ENCODE measurements at regions not wholly inside any gene's neighbourhood (a gene's known extent, or its start where the extent isn't known, plus 50 kb on each side); places are given as distances from the start of the nearest gene placed in this dataset.

DNA sequence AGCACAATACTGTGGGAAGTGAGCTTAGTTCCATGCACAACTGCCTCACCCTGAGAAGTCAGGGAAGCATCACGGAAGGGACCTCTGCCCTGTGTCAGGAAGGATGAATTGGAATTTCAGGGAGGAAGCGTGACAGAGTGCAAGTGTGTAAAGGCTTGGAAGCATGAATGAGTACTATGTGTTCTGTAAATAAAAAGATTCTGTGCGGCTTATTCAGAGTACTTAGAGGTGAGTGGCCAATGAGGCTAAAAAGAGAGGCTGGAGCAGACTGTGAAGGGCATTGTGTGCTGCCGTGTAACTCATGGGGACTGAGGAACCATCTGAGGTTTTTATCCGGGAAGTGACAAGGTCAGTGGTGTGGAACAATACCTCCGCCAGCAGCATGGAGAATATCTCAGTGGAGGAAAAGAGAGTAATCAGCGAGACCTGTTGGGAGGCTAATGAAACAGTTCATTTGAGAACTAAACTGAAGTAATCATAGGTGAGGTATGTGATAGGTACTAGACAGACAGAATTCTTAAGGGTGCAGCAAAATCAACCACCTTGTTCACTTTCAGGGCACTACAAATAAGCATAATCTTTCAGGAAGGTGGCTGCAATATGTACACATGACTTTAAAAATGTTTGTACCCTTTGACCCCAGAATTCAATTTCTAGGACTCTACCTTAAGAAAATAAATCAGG is 64.9 kb upstream of the SPRED1 start:
- TF ChIP-seq POLR2A (IDR thresholded peaks at IDR 0.05) (no peak), POLR2AphosphoS5 (IDR thresholded peaks at IDR 0.05) (no peak)
- TF ChIP-seq, protein P1, sequence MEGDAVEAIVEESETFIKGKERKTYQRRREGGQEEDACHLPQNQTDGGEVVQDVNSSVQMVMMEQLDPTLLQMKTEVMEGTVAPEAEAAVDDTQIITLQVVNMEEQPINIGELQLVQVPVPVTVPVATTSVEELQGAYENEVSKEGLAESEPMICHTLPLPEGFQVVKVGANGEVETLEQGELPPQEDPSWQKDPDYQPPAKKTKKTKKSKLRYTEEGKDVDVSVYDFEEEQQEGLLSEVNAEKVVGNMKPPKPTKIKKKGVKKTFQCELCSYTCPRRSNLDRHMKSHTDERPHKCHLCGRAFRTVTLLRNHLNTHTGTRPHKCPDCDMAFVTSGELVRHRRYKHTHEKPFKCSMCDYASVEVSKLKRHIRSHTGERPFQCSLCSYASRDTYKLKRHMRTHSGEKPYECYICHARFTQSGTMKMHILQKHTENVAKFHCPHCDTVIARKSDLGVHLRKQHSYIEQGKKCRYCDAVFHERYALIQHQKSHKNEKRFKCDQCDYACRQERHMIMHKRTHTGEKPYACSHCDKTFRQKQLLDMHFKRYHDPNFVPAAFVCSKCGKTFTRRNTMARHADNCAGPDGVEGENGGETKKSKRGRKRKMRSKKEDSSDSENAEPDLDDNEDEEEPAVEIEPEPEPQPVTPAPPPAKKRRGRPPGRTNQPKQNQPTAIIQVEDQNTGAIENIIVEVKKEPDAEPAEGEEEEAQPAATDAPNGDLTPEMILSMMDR (IDR thresholded peaks at IDR 0.05 in 8 of 11, conservative IDR thresholded peaks at IDR 0.05 in 3 of 11), result no peak
- peaks cover 0 to 7% (median 0%) of the 10 kb centered on the region in 7 donors for H3K27me3 ChIP-seq (replicated peaks in 1 of 7)
- no peak for DNase-seq
- WGBS, 5 donors, result 65 to 82% (median 75%) methylated on average over 7 of the region's 7 CpGs
- intact Hi-C loops (cut with DNase I; ENCODE audit: low total_unique reads), result no loop called here
- H3K4me3 ChIP-seq, result no peak overlapping the region
- no peak overlapping the region for H3K27ac ChIP-seq
- H3K9me3 ChIP-seq, result no peaks in the 10 kb centered on the region
- peaks cover 0 to 11% (median 0%) of the 10 kb centered on the region in 6 donors for H3K4me1 ChIP-seq
- no peaks in the 10 kb centered on the region for H3K36me3 ChIP-seq

DNA sequence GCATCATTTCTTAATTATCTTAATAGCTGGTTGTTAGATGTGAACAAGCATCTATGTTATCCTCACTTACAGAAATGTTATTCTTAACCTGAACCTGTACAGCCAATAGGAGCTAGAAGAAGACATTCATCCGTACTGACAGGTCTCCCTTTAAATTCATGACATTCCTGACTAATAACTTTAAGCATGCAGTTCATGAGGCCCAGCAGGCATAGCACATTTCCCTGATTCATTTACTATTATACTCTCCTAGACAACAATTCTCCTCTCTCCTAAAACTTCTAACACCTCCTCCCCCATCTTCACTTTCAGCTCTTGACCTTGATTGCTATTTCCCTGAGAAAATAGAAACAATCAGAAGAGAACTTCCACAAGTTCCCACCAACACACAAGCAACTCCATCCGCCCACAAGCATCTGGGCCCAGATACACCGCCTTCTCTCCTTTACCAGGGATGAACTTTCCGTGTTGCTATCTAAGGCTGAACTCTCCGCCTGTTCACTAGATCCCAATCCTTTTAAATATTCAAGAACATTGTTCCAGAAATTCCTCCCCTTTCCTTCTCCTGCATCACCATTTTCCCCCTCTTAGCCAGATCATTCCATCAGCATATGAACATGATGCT is 62.9 kb upstream of the SPRED1 start:
- no peak for DNase-seq
- no peak overlapping the region for H3K4me3 ChIP-seq
- no peaks in the 10 kb centered on the region for H3K9me3 ChIP-seq
- H3K27me3 ChIP-seq (replicated peaks in 1 of 7), result peaks cover 0 to 7% (median 0%) of the 10 kb centered on the region in 7 donors
- no peak overlapping the region for H3K27ac ChIP-seq
- H3K36me3 ChIP-seq, result no peaks in the 10 kb centered on the region
- TF ChIP-seq POLR2A (IDR thresholded peaks at IDR 0.05), result no peak
- TF ChIP-seq POLR2AphosphoS5 (IDR thresholded peaks at IDR 0.05), result no peak
- TF ChIP-seq, protein P1 (IDR thresholded peaks at IDR 0.05 in 8 of 11, conservative IDR thresholded peaks at IDR 0.05 in 3 of 11), result no peak
- 76 to 89% (median 79%) methylated on average over 5 of the region's 5 CpGs for WGBS, 5 donors
- peaks cover 0 to 11% (median 0%) of the 10 kb centered on the region in 6 donors for H3K4me1 ChIP-seq
- intact Hi-C loops (cut with DNase I; ENCODE audit: low total_unique reads), result no loop called here

DNA sequence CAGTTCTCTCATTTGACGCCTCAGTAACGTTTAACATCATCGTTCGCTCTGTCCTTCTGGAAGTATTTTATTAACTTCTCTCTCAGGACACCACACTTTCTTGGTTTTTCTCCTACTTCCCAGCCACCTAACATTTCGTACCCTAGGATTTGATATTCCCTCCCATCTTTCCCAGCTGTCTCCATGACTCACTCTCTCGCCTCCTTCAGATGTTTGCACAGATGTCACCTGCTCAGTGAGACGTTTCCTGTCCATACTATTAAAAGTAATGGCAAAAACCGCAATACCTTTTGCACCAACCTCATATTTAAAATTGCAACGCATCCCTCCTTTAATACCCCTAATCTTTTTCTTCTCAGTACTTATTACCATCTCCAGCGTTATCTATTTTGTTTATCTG is 62.1 kb upstream of the SPRED1 start:
- Histone ChIP-seq H3K27ac (no peak overlapping the region), H3K9me3 (no peaks in the 10 kb centered on the region), H3K4me1 (peaks cover 0 to 11% (median 0%) of the 10 kb centered on the region in 6 donors), H3K27me3 (replicated peaks in 1 of 7) (peaks cover 0 to 7% (median 0%) of the 10 kb centered on the region in 7 donors), H3K4me3 (no peak overlapping the region), H3K36me3 (no peaks in the 10 kb centered on the region)
- intact Hi-C loops (cut with DNase I; ENCODE audit: low total_unique reads), result no loop called here
- TF ChIP-seq, protein P1 (IDR thresholded peaks at IDR 0.05 in 8 of 11, conservative IDR thresholded peaks at IDR 0.05 in 3 of 11), result no peak
- TF ChIP-seq POLR2AphosphoS5 (IDR thresholded peaks at IDR 0.05) (no peak), POLR2A (IDR thresholded peaks at IDR 0.05) (no peak)
- 84 to 93% (median 90%) methylated on average over 10 of the region's 10 CpGs for WGBS, 5 donors
- DNase-seq, result no peak

DNA sequence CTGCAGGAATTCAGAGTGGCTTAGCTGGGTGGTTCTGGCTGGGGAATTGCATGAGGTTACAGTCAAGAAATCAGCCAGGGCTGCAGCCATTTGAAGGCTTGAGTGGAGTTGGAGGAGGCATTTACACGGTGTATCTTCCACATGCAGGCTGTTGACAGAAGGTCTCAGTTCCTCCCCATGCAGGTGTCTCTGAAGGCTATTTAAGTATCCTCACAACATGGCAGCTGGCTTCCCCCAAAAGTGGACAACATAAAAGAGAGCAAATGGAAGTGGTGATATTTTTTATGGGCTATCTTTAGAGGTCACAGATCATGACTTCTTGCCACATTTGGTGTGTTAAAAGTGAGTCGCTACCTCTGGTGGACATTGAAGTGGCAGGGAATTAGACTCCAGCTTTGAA is 60.1 kb upstream of the SPRED1 start:
- intact Hi-C loops (cut with DNase I; ENCODE audit: low total_unique reads), result no loop called here
- peaks cover 0 to 6% (median 0%) of the 10 kb centered on the region in 6 donors for H3K4me1 ChIP-seq
- H3K4me3 ChIP-seq, result no peak overlapping the region
- 63 to 86% (median 84%) methylated on average over 2 of the region's 2 CpGs for WGBS, 5 donors
- DNase-seq, result no peak
- TF ChIP-seq POLR2A (IDR thresholded peaks at IDR 0.05) (no peak), POLR2AphosphoS5 (IDR thresholded peaks at IDR 0.05) (no peak)
- TF ChIP-seq, protein P1 (IDR thresholded peaks at IDR 0.05 in 8 of 11, conservative IDR thresholded peaks at IDR 0.05 in 3 of 11), result no peak
- H3K27me3 ChIP-seq (replicated peaks in 1 of 7), result peaks cover 0 to 7% (median 0%) of the 10 kb centered on the region in 7 donors
- no peak overlapping the region for H3K27ac ChIP-seq
- H3K36me3 ChIP-seq, result no peaks in the 10 kb centered on the region
- H3K9me3 ChIP-seq, result no peaks in the 10 kb centered on the region

Data from spleen (tissue), 11 donors.